IPS DF 6.9 (cell line): ENCODE measurements at regions not wholly inside any gene's neighbourhood (a gene's known extent, or its start where the extent isn't known, plus 50 kb on each side); places are given as distances from the start of the nearest gene placed in this dataset.

ENCODE experiments used
- DNase-seq: peaks from one replicate; pipeline ENCODE4 v3.0.0-alpha.2; 2013; ENCODE audit warnings: low read depth, low spot score
- H3K27ac ChIP-seq: one replicate; pipeline ENCODE4 v1.5.1; 2013; ENCODE audit warnings: low read length, control low read depth
- H3K27me3 ChIP-seq: 2 replicates; pipeline ENCODE4 v1.6.1; 2013; ENCODE audit warnings: mild to moderate bottlenecking, low read length; ENCODE audit not compliant: control insufficient read depth, insufficient read depth
- H3K36me3 ChIP-seq: 2 replicates; pipeline ENCODE4 v1.6.1; 2013; ENCODE audit warnings: low read length; ENCODE audit not compliant: control insufficient read depth, insufficient read depth
- H3K4me1 ChIP-seq: 2 replicates; pipeline ENCODE4 v1.6.1; 2013; ENCODE audit warnings: low read length; ENCODE audit not compliant: control insufficient read depth, insufficient read depth
- H3K4me3 ChIP-seq: 2 replicates; pipeline ENCODE4 v1.5.1; 2013; ENCODE audit warnings: mild to moderate bottlenecking, low read length
- H3K9me3 ChIP-seq: 2 replicates; pipeline ENCODE4 v1.6.1; 2013; ENCODE audit warnings: low read length, inconsistent platforms; ENCODE audit not compliant: control insufficient read depth, insufficient read depth
- WGBS: extraction: QIAGEN DNeasy Blood & Tissue Kit; methylation state at CpG from one replicate; pipeline ENCODE4 v1.1.7; 2013; ENCODE audit warnings: mixed read lengths, missing lambda C conversion rate; ENCODE audit not compliant: insufficient read length, insufficient coverage; 5-methylcytosine and 5-hydroxymethylcytosine counted together

DNA sequence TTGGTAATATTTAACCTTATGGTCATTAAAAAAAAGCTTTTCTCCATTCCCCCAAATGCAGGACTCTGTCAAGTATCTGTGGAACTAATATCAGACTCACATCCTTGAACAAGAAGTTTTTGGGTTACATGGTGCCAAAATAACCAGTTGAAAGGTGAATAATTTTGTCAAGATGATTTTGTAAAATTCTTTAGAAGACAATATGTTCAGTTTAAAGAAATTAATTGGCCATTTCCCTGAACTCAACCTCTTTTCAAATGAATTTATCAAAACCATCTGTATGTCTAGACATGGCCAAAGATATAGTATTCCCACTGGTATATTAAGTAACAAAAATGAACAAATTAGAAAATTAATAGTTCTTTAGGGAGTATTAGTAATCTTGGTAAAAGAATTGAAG lies 280.5 kb downstream of the MBNL1 start:
- Histone ChIP-seq H3K4me1 (no peaks in the 10 kb centered on the region), H3K4me3 (no peak overlapping the region), H3K27ac (no peak overlapping the region), H3K27me3 (no peaks in the 10 kb centered on the region), H3K9me3 (no peaks in the 10 kb centered on the region), H3K36me3 (no peaks in the 10 kb centered on the region)
- no peak for DNase-seq

DNA sequence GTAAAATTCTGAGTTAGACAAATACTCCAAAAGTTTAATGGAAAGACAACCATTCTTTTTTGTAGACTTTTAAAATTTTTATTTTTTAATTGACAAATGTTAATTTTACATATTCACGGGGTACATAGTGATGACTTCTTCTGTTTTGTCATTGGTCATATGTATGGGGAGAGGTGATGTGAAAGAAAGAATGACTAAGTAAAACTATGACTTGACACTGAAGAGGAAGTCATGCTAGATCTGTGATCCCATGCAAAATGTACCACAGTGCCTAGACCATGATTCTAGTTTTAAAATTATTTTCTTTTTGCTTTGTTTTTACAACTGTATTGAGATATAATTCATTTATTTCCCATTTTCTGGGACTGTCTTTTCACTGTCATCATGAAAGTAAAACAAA lies 281.6 kb downstream of the MBNL1 start:
- no peaks in the 10 kb centered on the region for H3K9me3 ChIP-seq
- no peaks in the 10 kb centered on the region for H3K4me1 ChIP-seq
- H3K4me3 ChIP-seq = no peak overlapping the region
- WGBS = no CpG with 5 or more reads among the region's 1 CpG
- no peak for DNase-seq
- H3K27ac ChIP-seq = no peak overlapping the region
- H3K27me3 ChIP-seq = no peaks in the 10 kb centered on the region
- no peaks in the 10 kb centered on the region for H3K36me3 ChIP-seq

DNA sequence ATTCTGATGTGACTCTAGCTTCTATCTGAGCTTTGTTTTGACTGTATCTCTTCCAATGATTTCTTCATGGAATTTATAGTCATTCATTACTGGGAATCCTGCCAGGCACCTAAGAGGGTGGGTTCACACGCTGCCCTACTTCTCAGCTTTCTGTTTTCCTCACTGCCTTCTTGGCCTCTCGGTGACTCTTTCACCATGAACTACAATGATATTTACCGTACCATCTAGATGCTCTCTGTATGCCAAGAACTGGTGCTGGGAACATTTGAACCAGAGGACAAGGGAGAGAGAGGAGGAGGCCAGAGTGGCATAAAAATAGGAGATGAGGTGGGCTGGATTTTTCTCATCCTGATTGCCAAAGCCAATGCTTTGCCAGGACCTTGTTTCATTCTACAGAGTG lies 280.0 kb upstream of the P2RY1 start:
- no peak overlapping the region for H3K27ac ChIP-seq

DNA sequence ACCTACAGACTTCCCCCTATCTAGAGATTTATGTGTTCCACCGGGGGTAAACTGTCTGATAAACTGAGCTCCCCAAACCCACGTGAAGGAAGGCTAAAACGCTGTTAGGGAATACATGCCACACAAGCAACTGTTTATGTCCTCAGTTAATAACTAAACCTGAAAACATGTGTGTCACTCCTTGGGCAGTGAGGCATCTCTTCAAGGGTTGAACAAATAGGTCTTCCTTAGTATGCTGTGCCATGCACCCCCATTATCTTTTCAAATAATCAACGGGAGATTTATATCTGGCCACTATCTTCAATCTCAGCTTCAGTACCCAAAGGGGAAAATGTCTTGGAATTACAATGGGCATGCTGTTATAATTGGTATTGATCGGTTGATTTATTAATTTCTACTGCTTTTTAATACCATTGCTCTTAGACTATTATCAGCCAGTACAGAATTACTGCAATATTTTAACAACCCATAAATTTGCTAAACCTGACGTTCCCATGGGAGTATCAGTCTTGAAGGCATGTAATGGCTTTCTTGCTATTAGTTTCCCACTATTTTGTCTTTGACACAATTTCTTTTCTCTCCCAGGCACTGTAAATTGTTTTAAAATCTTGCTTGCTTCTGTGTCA lies 279.2 kb upstream of the P2RY1 start:
- H3K27me3 ChIP-seq = no peaks in the 10 kb centered on the region
- H3K36me3 ChIP-seq = no peaks in the 10 kb centered on the region
- H3K4me3 ChIP-seq = no peak overlapping the region
- DNase-seq = no peak
- H3K4me1 ChIP-seq = no peaks in the 10 kb centered on the region
- H3K27ac ChIP-seq = no peak overlapping the region
- no peaks in the 10 kb centered on the region for H3K9me3 ChIP-seq
- no CpG with 5 or more reads among the region's 6 CpGs for WGBS

More for the DNA sequence above, 280.0 kb upstream of the P2RY1 start:
- no peak overlapping the region for H3K4me3 ChIP-seq
- H3K27me3 ChIP-seq = no peaks in the 10 kb centered on the region
- DNase-seq = no peak
- H3K4me1 ChIP-seq = no peaks in the 10 kb centered on the region
- no CpG with 5 or more reads among the region's 3 CpGs for WGBS
- no peaks in the 10 kb centered on the region for H3K9me3 ChIP-seq
- H3K36me3 ChIP-seq = no peaks in the 10 kb centered on the region

DNA sequence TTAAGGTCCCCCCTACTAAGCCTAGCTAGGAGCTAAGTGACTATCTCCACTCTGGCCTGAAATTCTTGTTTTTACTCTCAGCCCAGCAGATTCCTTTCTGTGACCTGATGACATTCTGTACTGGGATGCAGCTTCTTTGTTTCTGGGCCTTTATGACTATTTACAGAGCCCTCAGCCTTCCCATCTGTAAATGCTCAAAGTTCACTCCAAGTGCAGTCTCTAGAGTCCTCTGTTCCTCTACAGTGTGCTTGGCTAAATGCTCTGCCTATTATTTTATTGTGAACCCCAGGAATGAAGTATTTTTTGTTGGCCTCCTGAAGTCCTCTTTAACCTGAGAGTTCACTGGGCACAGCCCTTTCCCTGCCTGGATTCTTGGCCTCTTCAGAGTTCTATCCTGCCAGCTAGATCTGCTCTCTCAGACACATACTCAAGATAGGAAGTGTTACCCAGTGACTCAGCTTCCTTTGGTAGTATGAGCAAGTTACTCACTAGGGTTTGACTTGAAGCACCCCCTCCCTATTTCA lies 278.1 kb upstream of the P2RY1 start:
- Histone ChIP-seq H3K27ac (no peak overlapping the region), H3K9me3 (no peaks in the 10 kb centered on the region), H3K4me1 (no peaks in the 10 kb centered on the region), H3K27me3 (no peaks in the 10 kb centered on the region), H3K36me3 (no peaks in the 10 kb centered on the region), H3K4me3 (no peak overlapping the region)
- no peak for DNase-seq

DNA sequence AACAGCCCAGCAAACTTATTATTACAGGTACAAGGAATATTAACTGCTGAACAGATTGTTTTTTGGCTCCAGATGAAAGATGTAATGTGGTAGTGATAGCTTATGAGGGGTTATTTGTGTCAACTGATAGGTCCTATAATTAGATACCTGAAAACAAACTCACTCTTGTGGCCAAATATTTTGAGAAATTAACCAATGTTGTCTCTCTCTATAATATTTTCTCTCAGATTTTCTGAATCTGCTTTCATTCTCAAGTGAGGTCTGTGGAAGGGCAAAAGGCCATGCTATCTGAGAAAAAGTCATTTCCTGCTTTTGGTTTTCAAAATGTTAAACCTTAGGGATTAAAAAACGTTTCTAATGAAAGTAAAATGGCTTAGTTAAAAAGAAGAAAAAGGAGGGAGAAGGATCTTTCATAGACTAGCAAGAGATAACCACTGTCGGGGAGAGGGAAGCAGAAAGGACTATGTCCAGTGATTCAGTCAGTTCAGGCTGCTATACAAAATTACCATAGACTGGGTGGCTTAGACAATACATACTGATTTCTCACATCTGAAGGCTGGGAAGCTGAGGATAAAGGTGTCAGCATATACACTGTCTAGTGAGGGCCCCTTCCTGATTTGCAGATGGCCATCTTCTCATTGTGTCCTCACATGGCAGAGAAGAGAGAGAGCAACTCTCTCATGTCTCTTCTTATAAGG lies 277.5 kb upstream of the P2RY1 start:
- H3K27ac ChIP-seq = no peak overlapping the region
- no peak overlapping the region for H3K4me3 ChIP-seq

DNA sequence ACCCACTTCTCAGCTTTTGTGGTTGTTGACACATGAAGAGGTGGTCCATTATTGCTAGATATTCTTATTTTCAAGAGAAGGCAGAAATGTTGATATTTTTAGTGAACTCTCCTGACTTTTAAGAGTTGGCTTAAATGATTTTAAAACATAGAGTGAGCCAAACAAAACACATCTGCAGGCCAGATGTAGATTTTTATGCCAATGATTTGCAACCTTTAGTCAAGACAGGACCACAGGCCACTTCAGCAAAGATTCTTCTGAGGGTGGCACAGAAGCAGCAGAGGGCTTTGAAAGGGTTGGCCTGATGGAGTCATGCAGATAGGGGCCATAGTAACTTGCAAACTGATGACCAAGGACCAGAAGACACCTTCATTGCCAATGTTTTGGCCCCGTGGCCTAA lies 276.5 kb upstream of the P2RY1 start:
- no peaks in the 10 kb centered on the region for H3K27me3 ChIP-seq
- DNase-seq = no peak
- WGBS = no CpG with 5 or more reads among the region's 1 CpG
- H3K9me3 ChIP-seq = no peaks in the 10 kb centered on the region
- no peaks in the 10 kb centered on the region for H3K4me1 ChIP-seq
- H3K4me3 ChIP-seq = no peak overlapping the region
- H3K36me3 ChIP-seq = no peaks in the 10 kb centered on the region
- H3K27ac ChIP-seq = no peak overlapping the region

More for the DNA sequence above, 277.5 kb upstream of the P2RY1 start:
- Histone ChIP-seq H3K36me3 (no peaks in the 10 kb centered on the region), H3K4me1 (no peaks in the 10 kb centered on the region), H3K9me3 (no peaks in the 10 kb centered on the region), H3K27me3 (no peaks in the 10 kb centered on the region)
- WGBS = no CpG with 5 or more reads among the region's 2 CpGs
- DNase-seq = no peak

DNA sequence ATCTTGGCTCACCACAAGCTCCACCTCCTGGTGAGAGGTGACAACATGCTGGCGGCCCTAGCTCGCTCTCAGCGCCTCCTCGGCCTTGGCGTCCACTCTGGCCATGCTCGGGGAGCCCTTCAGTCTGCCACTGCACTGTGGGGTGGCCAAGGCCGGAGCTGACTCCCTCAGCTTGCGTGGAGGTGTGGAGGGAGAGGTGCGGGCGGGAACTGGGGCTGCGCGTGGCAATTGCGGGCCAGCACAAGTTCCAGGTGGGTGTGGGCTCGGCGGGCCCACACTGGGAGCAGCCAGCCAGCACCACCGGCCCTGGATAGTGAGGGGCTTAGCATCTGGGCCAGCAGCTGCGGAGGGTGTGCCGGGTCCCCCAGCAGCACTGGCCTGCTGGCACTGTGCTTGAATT lies 275.7 kb upstream of the P2RY1 start:
- no peak overlapping the region for H3K4me3 ChIP-seq
- no CpG with 5 or more reads among the region's 18 CpGs for WGBS

DNA sequence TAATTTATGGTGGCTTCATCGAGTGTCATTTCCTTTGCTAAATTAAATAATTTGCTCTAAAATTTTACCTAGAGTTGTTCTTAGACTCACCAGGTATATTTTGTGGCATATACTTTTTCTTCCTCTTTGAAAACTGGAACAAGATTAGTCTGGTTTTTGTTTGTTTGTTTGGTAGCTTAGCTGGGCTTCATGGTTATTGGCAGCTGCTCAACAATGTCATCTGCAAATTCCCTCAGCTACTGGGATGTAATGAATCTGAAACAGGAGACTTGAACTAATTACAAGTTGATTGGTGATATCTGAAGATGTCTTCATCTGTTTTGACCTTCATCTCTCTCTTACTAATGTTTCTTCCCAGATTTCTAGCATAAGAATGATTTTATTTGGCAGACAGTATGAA lies 270.5 kb upstream of the P2RY1 start:
- WGBS = no CpG with 5 or more reads among the region's 1 CpG
- no peaks in the 10 kb centered on the region for H3K36me3 ChIP-seq

More for the DNA sequence above, 275.7 kb upstream of the P2RY1 start:
- Histone ChIP-seq H3K27ac (no peak overlapping the region), H3K36me3 (no peaks in the 10 kb centered on the region), H3K27me3 (no peaks in the 10 kb centered on the region), H3K9me3 (no peaks in the 10 kb centered on the region), H3K4me1 (no peaks in the 10 kb centered on the region)
- DNase-seq = no peak

DNA sequence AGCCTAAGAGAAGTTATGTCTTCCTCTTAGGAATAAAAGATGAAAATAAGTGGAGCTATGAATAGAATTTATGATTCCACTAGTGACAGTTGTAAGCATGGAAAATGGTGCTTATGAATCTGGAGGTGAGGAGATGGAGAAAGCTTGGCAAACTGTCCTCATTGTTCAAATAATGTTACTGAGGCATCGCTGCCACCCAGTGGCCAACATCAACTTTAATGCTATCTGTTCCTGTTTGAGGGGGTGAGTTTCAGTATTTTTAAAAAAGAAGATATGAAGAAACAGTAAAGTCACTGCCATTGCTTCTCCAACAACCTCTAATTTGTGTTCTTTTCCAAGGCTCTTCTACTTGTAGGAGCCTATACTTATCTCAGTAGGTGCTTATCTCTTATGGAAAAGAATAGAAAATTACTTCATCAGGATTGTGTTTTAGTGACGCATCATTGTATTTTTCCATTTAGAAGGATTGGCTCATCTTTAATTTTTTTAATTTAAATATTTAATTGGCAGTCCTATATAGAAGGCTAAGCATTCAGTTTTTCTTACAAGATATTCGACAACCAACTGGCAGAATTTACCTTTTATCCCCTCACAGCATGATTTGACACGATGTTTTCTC lies 260.4 kb upstream of the P2RY1 start:
- WGBS = no CpG with 5 or more reads among the region's 4 CpGs
- Histone ChIP-seq H3K9me3 (no peaks in the 10 kb centered on the region), H3K27me3 (no peaks in the 10 kb centered on the region), H3K36me3 (no peaks in the 10 kb centered on the region), H3K27ac (no peak overlapping the region), H3K4me1 (no peaks in the 10 kb centered on the region), H3K4me3 (no peak overlapping the region)
- DNase-seq = peak; percentile 31

More for the DNA sequence above, 270.5 kb upstream of the P2RY1 start:
- no peak overlapping the region for H3K27ac ChIP-seq
- H3K27me3 ChIP-seq = no peaks in the 10 kb centered on the region
- no peaks in the 10 kb centered on the region for H3K9me3 ChIP-seq
- no peak for DNase-seq
- H3K4me3 ChIP-seq = no peak overlapping the region
- H3K4me1 ChIP-seq = no peaks in the 10 kb centered on the region
